Endothelial cell of umbilical vein (primary cell): ENCODE measurements at regions not wholly inside any gene's neighbourhood (a gene's known extent, or its start where the extent isn't known, plus 50 kb on each side); places are given as distances from the start of the nearest gene placed in this dataset.

ENCODE experiments used
- BruUV-seq: library from RNA; stranded (reverse); fragments of 400-500 nt; replicated peaks from 2 replicates; lab custom pipeline; 2021; lab: Mats Ljungman, UMichigan
- CTCF ChIA-PET: fragments of 300-600, 350-600 bp; sonication (Branson Sonifier 250); formaldehyde crosslinking; loops from one replicate; lab custom pipeline; 2021; ENCODE audit warnings: antibody characterized with exemption, inconsistent platforms; lab: Charles Lee
- POLR2A ChIA-PET: fragments of 300-600, 350-600 bp; sonication (Branson Sonifier 250); formaldehyde crosslinking; loops from one replicate; lab custom pipeline; 2021; ENCODE audit warnings: antibody characterized with exemption, inconsistent platforms; lab: Charles Lee
- DNase-seq: peaks from one replicate; pipeline ENCODE4 v3.0.0-alpha.2; 2011; ENCODE audit warnings: low read depth, low spot score
- FAIRE-seq: peaks from 2 replicates; lab custom pipeline; 2011; peaks lifted over from hg19 to GRCh38; lab: Jason Lieb, UNC
- H2AFZ ChIP-seq: 2 replicates; pipeline ENCODE4 v1.6.0; 2012; ENCODE audit warnings: low read depth, low read length, control low read depth, inconsistent platforms
- H3K27ac ChIP-seq: 2 replicates; pipeline ENCODE4 v1.5.1; 2011; ENCODE audit warnings: low read depth, mild to moderate bottlenecking, control low read depth, low read length, moderate library complexity; ENCODE audit not compliant: insufficient read depth
- H3K27me3 ChIP-seq, 2 experiments: 2 replicates each; pipeline versions ENCODE4 v1.6.0 to v1.6.1; 2011; ENCODE audit warnings: low read length in 2 of 2, mixed read lengths in 1 of 2; ENCODE audit not compliant: control insufficient read depth in 2 of 2, insufficient read depth in 2 of 2
- H3K36me3 ChIP-seq, 2 experiments: 2 replicates in 1 of 2; 3 replicates in 1 of 2; pipeline ENCODE4 v1.5.1; 2011; ENCODE audit warnings: low read length in 2 of 2, mild to moderate bottlenecking in 1 of 2, moderate library complexity in 1 of 2; ENCODE audit not compliant: control insufficient read depth in 2 of 2, insufficient read depth in 2 of 2; ENCODE audit errors: extremely low read depth in 1 of 2
- H3K4me1 ChIP-seq: 3 replicates; pipeline ENCODE4 v1.5.1; 2011; ENCODE audit warnings: mild to moderate bottlenecking, low read length; ENCODE audit not compliant: control insufficient read depth, insufficient read depth; ENCODE audit errors: extremely low read depth
- H3K4me2 ChIP-seq: 2 replicates; pipeline ENCODE4 v1.6.1; 2011; ENCODE audit warnings: low read length, control low read depth, mixed read lengths; ENCODE audit not compliant: insufficient read depth
- H3K4me3 ChIP-seq, 3 experiments: fragments of 200-600 bp in 1 of 3; sonication (generic), shearing (Covaris generic) in 1 of 3; replicated peaks in 1 of 3; 2 replicates each; pipeline ENCODE4 v1.5.1; 2011 to 2016; ENCODE audit warnings: control low read depth in 3 of 3, low read length in 3 of 3, mild to moderate bottlenecking in 2 of 3, inconsistent platforms in 1 of 3, low read depth in 1 of 3, moderate library complexity in 1 of 3; ENCODE audit not compliant: insufficient read depth in 1 of 3
- H3K79me2 ChIP-seq: 2 replicates; pipeline ENCODE4 v1.6.0; 2012; ENCODE audit warnings: low read length, inconsistent platforms; ENCODE audit not compliant: control insufficient read depth, insufficient read depth
- H3K9ac ChIP-seq: replicated peaks from 2 replicates; pipeline ENCODE3; 2011; ENCODE audit warnings: low read length, control low read depth; ENCODE audit not compliant: insufficient read depth; ENCODE audit errors: extremely low read depth
- H3K9me1 ChIP-seq: replicated peaks from 3 replicates; pipeline ENCODE4 v1.6.0; 2011; ENCODE audit warnings: mild to moderate bottlenecking, low read length; ENCODE audit not compliant: control insufficient read depth, insufficient read depth; ENCODE audit errors: extremely low read depth
- H3K9me3 ChIP-seq: replicated peaks from 2 replicates; pipeline ENCODE4 v1.5.1; 2012; ENCODE audit warnings: low read length, inconsistent platforms; ENCODE audit not compliant: control insufficient read depth, insufficient read depth
- H4K20me1 ChIP-seq: replicated peaks from 2 replicates; pipeline ENCODE3; 2011; ENCODE audit warnings: mild to moderate bottlenecking, low read length; ENCODE audit not compliant: control insufficient read depth, insufficient read depth; ENCODE audit errors: extremely low read depth
- CTCF ChIP-seq, 2 donors: IDR thresholded peaks; 1 replicate in 1 of 2; 2 replicates in 1 of 2; pipeline ENCODE4 v1.5.1; 2011; ENCODE audit warnings: low read length in 2 of 2, mild to moderate bottlenecking in 2 of 2, moderate library complexity in 2 of 2, control low read depth in 1 of 2, inconsistent platforms in 1 of 2, low read depth in 1 of 2; ENCODE audit not compliant: insufficient read depth in 1 of 2; ENCODE audit errors: extremely low read depth in 1 of 2
- EZH2 ChIP-seq: IDR thresholded peaks from 2 replicates; pipeline ENCODE4 v1.6.1; 2012; ENCODE audit warnings: borderline replicate concordance, low read depth, mild to moderate bottlenecking, moderate library complexity, low read length, inconsistent platforms; ENCODE audit not compliant: severe bottlenecking
- FOS ChIP-seq: IDR thresholded peaks from 2 replicates; pipeline ENCODE4 v1.6.1; 2011; ENCODE audit warnings: mild to moderate bottlenecking, low read length, moderate library complexity, borderline replicate concordance; ENCODE audit not compliant: insufficient read depth
- GATA2 ChIP-seq: IDR thresholded peaks from 2 replicates; pipeline ENCODE4 v1.7.0; 2011; ENCODE audit warnings: low read depth, mild to moderate bottlenecking, moderate library complexity, mixed read lengths, low read length; ENCODE audit not compliant: insufficient read length, insufficient read depth
- JUN ChIP-seq: IDR thresholded peaks from 2 replicates; pipeline ENCODE4 v1.6.1; 2011; ENCODE audit warnings: borderline replicate concordance, low read depth; ENCODE audit not compliant: insufficient read length, insufficient read depth
- MAX ChIP-seq: IDR thresholded peaks from 2 replicates; pipeline ENCODE4 v1.6.1; 2011; ENCODE audit not compliant: insufficient read depth, insufficient read length
- MYC ChIP-seq: IDR thresholded peaks from one replicate; pipeline ENCODE4 v1.6.1; 2011; ENCODE audit warnings: mild to moderate bottlenecking, low read depth, low read length
- POLR2A ChIP-seq: IDR thresholded peaks from 2 replicates; pipeline ENCODE4 v1.6.1; 2012; ENCODE audit warnings: low read depth, mild to moderate bottlenecking, control low read depth, low read length
- POLR2AphosphoS5 ChIP-seq: IDR thresholded peaks from 2 replicates; pipeline ENCODE4 v1.6.1; 2012; ENCODE audit warnings: low read depth, mild to moderate bottlenecking, control low read depth, low read length, moderate library complexity; ENCODE audit not compliant: insufficient read depth
- dilution Hi-C: fragments of 300-500 bp; cut with MboI; formaldehyde crosslinking; loops from one replicate; pipeline ENCODE4 v1.15.0; 2019; ENCODE audit warnings: low sequenced_read_pairs; ENCODE audit not compliant: extremely low pct_ligation_motif_present
- intact Hi-C: fragments of 100-400 bp; cut with micrococcal nuclease; formaldehyde crosslinking; loops from one replicate; pipeline ENCODE4 v1.10.0; 2022

GRCh38 chr5:63306909-63307308 lies 655.3 kb downstream of the HTR1A start:
- Histone ChIP-seq H2AFZ (no peak overlapping the region), H3K4me1 (no peaks in the 10 kb centered on the region), H3K79me2 (no peaks in the 10 kb centered on the region), H3K9ac (no peak overlapping the region), H3K9me3 (no peaks in the 10 kb centered on the region), H3K4me3 (no peak overlapping the region), H3K36me3 (no peaks in the 10 kb centered on the region), H3K27me3 (no peaks in the 10 kb centered on the region), H3K9me1 (no peaks in the 10 kb centered on the region), H4K20me1 (no peaks in the 10 kb centered on the region), H3K4me2 (no peak overlapping the region), H3K27ac (no peak overlapping the region)
- DNase-seq (no peak), FAIRE-seq (no peak)
- ChIA-PET CTCF (no interaction called here), POLR2A (no interaction called here)
- no TSS peak for BruUV-seq
- intact Hi-C loops (no loop called here), dilution Hi-C loops (no loop called here)
- TF ChIP-seq FOS (no peak), POLR2AphosphoS5 (no peak), MYC (no peak), GATA2 (no peak), CTCF (IDR thresholded peaks at IDR 0.05; ENCODE audit: extremely low read depth in 1 of 2, insufficient read depth in 1 of 2, low read depth in 1 of 2, low read length in 2 of 2) (no peak), JUN (no peak), MAX (no peak), POLR2A (no peak), EZH2 (no peak)
